Keratinocyte (primary cell): ENCODE measurements at regions not wholly inside any gene's neighbourhood (a gene's known extent, or its start where the extent isn't known, plus 50 kb on each side); places are given as distances from the start of the nearest gene placed in this dataset.

ENCODE experiments used
- DNase-seq: peaks from one replicate; pipeline ENCODE4 v3.0.0-alpha.2; 2011; ENCODE audit warnings: low read depth, missing footprints, low spot score
- FAIRE-seq: peaks from 2 replicates; lab custom pipeline; 2011; peaks lifted over from hg19 to GRCh38; lab: Jason Lieb, UNC
- H2AFZ ChIP-seq: 2 replicates; pipeline ENCODE4 v1.6.0; 2012; ENCODE audit warnings: low read length, control low read depth, inconsistent platforms; ENCODE audit not compliant: control insufficient read depth
- H3K27ac ChIP-seq: 2 replicates; pipeline ENCODE4 v1.5.1; 2011; ENCODE audit warnings: low read length; ENCODE audit not compliant: control insufficient read depth, insufficient read depth
- H3K27me3 ChIP-seq: 3 replicates; pipeline ENCODE4 v1.6.0; 2011; ENCODE audit warnings: low read length; ENCODE audit not compliant: control insufficient read depth, insufficient read depth; ENCODE audit errors: extremely low read depth
- H3K36me3 ChIP-seq, 2 experiments: 2 replicates in 1 of 2; 3 replicates in 1 of 2; pipeline ENCODE4 v1.5.1; 2011; ENCODE audit warnings: low read length in 2 of 2, mild to moderate bottlenecking in 1 of 2; ENCODE audit not compliant: control insufficient read depth in 2 of 2, insufficient read depth in 2 of 2; ENCODE audit errors: extremely low read depth in 1 of 2
- H3K4me1 ChIP-seq: 3 replicates; pipeline ENCODE4 v1.5.1; 2011; ENCODE audit warnings: low read length; ENCODE audit not compliant: control insufficient read depth, insufficient read depth; ENCODE audit errors: extremely low read depth
- H3K4me2 ChIP-seq: 3 replicates; pipeline ENCODE4 v1.6.0; 2011; ENCODE audit warnings: low read depth, low read length; ENCODE audit not compliant: control insufficient read depth, insufficient read depth; ENCODE audit errors: extremely low read depth
- H3K4me3 ChIP-seq, 3 experiments: fragments of 200-600 bp in 1 of 3; sonication (generic) in 1 of 3; 2 replicates in 2 of 3; 3 replicates in 1 of 3; pipeline ENCODE4 v1.5.1; 2011 to 2016; ENCODE audit warnings: low read length in 3 of 3, mild to moderate bottlenecking in 3 of 3, control low read depth in 2 of 3, inconsistent platforms in 1 of 3, low read depth in 1 of 3, mixed read lengths in 1 of 3, mixed run types in 1 of 3, moderate library complexity in 1 of 3; ENCODE audit not compliant: control insufficient read depth in 2 of 3, insufficient read depth in 2 of 3; ENCODE audit errors: extremely low read depth in 1 of 3
- H3K79me2 ChIP-seq: 2 replicates; pipeline ENCODE4 v1.6.0; 2012; ENCODE audit warnings: low read length; ENCODE audit not compliant: control insufficient read depth, insufficient read depth
- H3K9ac ChIP-seq: 3 replicates; pipeline ENCODE4 v1.6.0; 2011; ENCODE audit warnings: low read length; ENCODE audit not compliant: control insufficient read depth, insufficient read depth; ENCODE audit errors: extremely low read depth
- H3K9me1 ChIP-seq: 3 replicates; pipeline ENCODE4 v1.6.0; 2011; ENCODE audit warnings: low read length; ENCODE audit not compliant: control insufficient read depth, insufficient read depth; ENCODE audit errors: extremely low read depth
- H3K9me3 ChIP-seq: 2 replicates; pipeline ENCODE4 v1.5.1; 2012; ENCODE audit warnings: low read depth, low read length; ENCODE audit not compliant: control insufficient read depth
- H4K20me1 ChIP-seq: 3 replicates; pipeline ENCODE4 v1.6.0; 2011; ENCODE audit warnings: low read length; ENCODE audit not compliant: control insufficient read depth, insufficient read depth; ENCODE audit errors: extremely low read depth
- EZH2 ChIP-seq: IDR thresholded peaks from one replicate; pipeline ENCODE4 v1.6.1; 2012; ENCODE audit warnings: inconsistent platforms, mild to moderate bottlenecking, low read length, moderate library complexity
- dilution Hi-C: fragments of 300-500 bp; cut with MboI; formaldehyde crosslinking; loops from one replicate; pipeline ENCODE4 v1.7.0; 2020; ENCODE audit warnings: low sequenced_read_pairs; ENCODE audit not compliant: extremely low pct_ligation_motif_present
- TF ChIP-seq, protein P1 (sequence below), 3 experiments: IDR thresholded peaks in 1 of 3; conservative IDR thresholded peaks in 1 of 3; optimal IDR thresholded peaks in 1 of 3; 2 replicates in 2 of 3; 3 replicates in 1 of 3; pipeline versions ENCODE3 to v1.5.1; 2011; ENCODE audit warnings: low read length in 3 of 3, mild to moderate bottlenecking in 3 of 3, moderate library complexity in 2 of 3, control low read depth in 1 of 3, inconsistent platforms in 1 of 3; ENCODE audit not compliant: insufficient read depth in 2 of 3; ENCODE audit errors: extremely low read depth in 1 of 3

DNA sequence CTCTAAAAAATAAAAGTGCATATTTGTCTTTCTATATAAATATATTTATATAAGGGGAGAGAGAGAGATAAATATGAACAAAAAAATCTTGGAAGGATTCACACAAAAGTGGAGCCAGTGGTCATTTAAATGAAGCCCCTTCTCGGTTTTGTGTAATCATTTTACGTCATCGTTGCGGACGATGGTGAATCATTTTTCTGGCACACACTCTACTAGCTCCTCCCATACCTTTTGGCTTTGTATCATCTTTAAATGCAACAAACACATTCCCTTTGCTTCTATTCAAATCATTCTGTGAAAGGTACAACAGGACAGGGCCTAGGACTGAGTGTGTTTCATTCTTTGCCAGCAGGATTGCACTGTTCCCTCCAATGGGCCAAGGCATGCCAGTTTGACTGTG is 186.8 kb downstream of the TGFB2 start:
- Histone ChIP-seq H3K79me2 (no peaks in the 10 kb centered on the region), H4K20me1 (no peaks in the 10 kb centered on the region), H3K27ac (no peak overlapping the region), H3K4me1 (peaks cover 13% of the 10 kb centered on the region), H3K9me3 (no peaks in the 10 kb centered on the region), H2AFZ (peak overlapping the region; percentile 4), H3K36me3 (no peaks in the 10 kb centered on the region), H3K4me3 (no peak overlapping the region), H3K9ac (no peak overlapping the region), H3K27me3 (no peaks in the 10 kb centered on the region), H3K4me2 (peak overlapping the region; percentile 15), H3K9me1 (no peaks in the 10 kb centered on the region)
- DNase-seq (no peak), FAIRE-seq (peak; percentile 23)
- dilution Hi-C loops = no loop called here
- TF ChIP-seq, protein P1, sequence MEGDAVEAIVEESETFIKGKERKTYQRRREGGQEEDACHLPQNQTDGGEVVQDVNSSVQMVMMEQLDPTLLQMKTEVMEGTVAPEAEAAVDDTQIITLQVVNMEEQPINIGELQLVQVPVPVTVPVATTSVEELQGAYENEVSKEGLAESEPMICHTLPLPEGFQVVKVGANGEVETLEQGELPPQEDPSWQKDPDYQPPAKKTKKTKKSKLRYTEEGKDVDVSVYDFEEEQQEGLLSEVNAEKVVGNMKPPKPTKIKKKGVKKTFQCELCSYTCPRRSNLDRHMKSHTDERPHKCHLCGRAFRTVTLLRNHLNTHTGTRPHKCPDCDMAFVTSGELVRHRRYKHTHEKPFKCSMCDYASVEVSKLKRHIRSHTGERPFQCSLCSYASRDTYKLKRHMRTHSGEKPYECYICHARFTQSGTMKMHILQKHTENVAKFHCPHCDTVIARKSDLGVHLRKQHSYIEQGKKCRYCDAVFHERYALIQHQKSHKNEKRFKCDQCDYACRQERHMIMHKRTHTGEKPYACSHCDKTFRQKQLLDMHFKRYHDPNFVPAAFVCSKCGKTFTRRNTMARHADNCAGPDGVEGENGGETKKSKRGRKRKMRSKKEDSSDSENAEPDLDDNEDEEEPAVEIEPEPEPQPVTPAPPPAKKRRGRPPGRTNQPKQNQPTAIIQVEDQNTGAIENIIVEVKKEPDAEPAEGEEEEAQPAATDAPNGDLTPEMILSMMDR (optimal IDR thresholded peaks at IDR 0.05 in 1 of 3, IDR thresholded peaks at IDR 0.05 in 1 of 3, conservative IDR thresholded peaks at IDR 0.05 in 1 of 3; ENCODE audit: extremely low read depth in 1 of 3, insufficient read depth in 2 of 3, low read length in 3 of 3) = no peak
- no peak for TF ChIP-seq EZH2

DNA sequence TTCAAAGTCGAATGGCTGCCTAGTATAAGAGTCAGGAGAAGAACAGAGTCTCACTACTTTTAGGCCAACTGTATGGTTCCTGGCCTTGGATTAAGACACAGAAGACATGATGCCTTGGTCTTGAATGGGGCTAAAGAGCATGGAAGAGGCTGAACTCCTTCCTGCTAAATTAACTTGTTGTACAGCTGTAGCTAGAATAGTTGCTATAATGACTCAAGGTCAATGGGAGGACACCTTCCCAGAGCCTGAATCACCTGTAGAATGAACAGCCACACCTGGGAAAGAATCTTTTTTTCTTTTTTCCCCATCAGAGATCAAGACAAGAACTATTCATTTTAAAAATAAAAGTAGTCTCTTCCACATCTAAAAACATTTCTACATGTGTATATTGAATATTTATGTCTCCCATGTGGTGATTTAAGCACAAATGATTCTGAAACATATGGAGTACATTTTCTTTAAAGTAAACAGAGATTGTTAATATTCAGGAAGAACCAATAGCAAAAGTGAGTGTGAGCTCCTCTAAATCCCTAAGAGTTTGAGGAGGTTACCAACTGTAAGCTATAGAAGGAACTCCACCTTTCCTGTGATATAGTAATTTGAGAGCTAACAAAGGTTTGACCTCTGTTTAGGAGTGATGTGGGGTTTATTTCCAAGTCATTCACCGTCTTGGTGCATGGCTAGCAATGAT is 191.3 kb downstream of the TGFB2 start:
- Histone ChIP-seq H2AFZ (no peak overlapping the region), H3K36me3 (no peaks in the 10 kb centered on the region), H4K20me1 (no peaks in the 10 kb centered on the region), H3K79me2 (no peaks in the 10 kb centered on the region), H3K9ac (no peak overlapping the region), H3K4me3 (no peak overlapping the region), H3K27me3 (no peaks in the 10 kb centered on the region), H3K27ac (no peak overlapping the region), H3K4me1 (peaks cover 21% of the 10 kb centered on the region), H3K4me2 (no peak overlapping the region), H3K9me1 (no peaks in the 10 kb centered on the region), H3K9me3 (no peaks in the 10 kb centered on the region)
- dilution Hi-C loops = no loop called here
- TF ChIP-seq, protein P1 (optimal IDR thresholded peaks at IDR 0.05 in 1 of 3, IDR thresholded peaks at IDR 0.05 in 1 of 3, conservative IDR thresholded peaks at IDR 0.05 in 1 of 3; ENCODE audit: extremely low read depth in 1 of 3, insufficient read depth in 2 of 3, low read length in 3 of 3) = no peak
- no peak for TF ChIP-seq EZH2
- DNase-seq (no peak), FAIRE-seq (peak; percentile 62)
